H1 (cell line): ENCODE measurements at regions not wholly inside any gene's neighbourhood (a gene's known extent, or its start where the extent isn't known, plus 50 kb on each side); places are given as distances from the start of the nearest gene placed in this dataset.

ENCODE experiments used
- CTCF ChIA-PET: fragments of 300-600 bp; sonication (Branson Sonifier 250); formaldehyde crosslinking; loops from one replicate; lab custom pipeline; 2021; ENCODE audit not compliant: partially characterized antibody; lab: Charles Lee
- POLR2A ChIA-PET: fragments of 300-600 bp; sonication (Branson Sonifier 250); formaldehyde crosslinking; loops from one replicate; lab custom pipeline; 2021; ENCODE audit warnings: inconsistent platforms; ENCODE audit not compliant: partially characterized antibody; lab: Charles Lee
- DNase-seq, 2 experiments: peaks; one replicate each; pipeline versions ENCODE4 v3.0.0 to v3.0.0-alpha.2; 2010 to 2022; ENCODE audit warnings: low spot score in 2 of 2, low read depth in 1 of 2, mixed read lengths in 1 of 2
- FAIRE-seq: peaks from 2 replicates; lab custom pipeline; 2011; peaks lifted over from hg19 to GRCh38; lab: Jason Lieb, UNC
- H2AFZ ChIP-seq: 2 replicates; pipeline ENCODE4 v1.8.1; 2012; ENCODE audit warnings: low read length, inconsistent platforms
- H2AK5ac ChIP-seq: 2 replicates; pipeline ENCODE4 v1.6.1; 2013; ENCODE audit warnings: low read depth, low read length
- H2BK120ac ChIP-seq: replicated peaks from 2 replicates; pipeline ENCODE3; 2013; ENCODE audit warnings: low read depth, low read length, inconsistent platforms
- H2BK12ac ChIP-seq: 2 replicates; pipeline ENCODE4 v1.6.1; 2013; ENCODE audit warnings: low read depth, low read length
- H2BK15ac ChIP-seq: 2 replicates; pipeline ENCODE4 v1.6.1; 2013; ENCODE audit warnings: low read length
- H2BK20ac ChIP-seq: 2 replicates; pipeline ENCODE4 v1.6.1; 2013; ENCODE audit warnings: low read length
- H2BK5ac ChIP-seq: 2 replicates; pipeline ENCODE4 v1.6.1; 2013; ENCODE audit warnings: low read depth, low read length
- H3K14ac ChIP-seq: 2 replicates; pipeline ENCODE4 v1.6.1; 2013; ENCODE audit warnings: inconsistent platforms; ENCODE audit not compliant: insufficient read length
- H3K18ac ChIP-seq: 2 replicates; pipeline ENCODE4 v1.6.1; 2013; ENCODE audit warnings: low read length; ENCODE audit errors: extremely low read depth
- H3K23ac ChIP-seq: 2 replicates; pipeline ENCODE4 v1.6.1; 2013; ENCODE audit warnings: inconsistent platforms; ENCODE audit not compliant: insufficient read length
- H3K23me2 ChIP-seq: 2 replicates; pipeline ENCODE4 v1.6.1; 2013; ENCODE audit warnings: low read depth, low read length
- H3K27ac ChIP-seq: 2 replicates; pipeline ENCODE4 v1.6.1; 2011; ENCODE audit warnings: low read depth, low read length, inconsistent platforms
- H3K27me3 ChIP-seq, 4 experiments: replicated peaks in 1 of 4; 1 replicate in 1 of 4; 2 replicates in 3 of 4; pipeline versions ENCODE4 v1.6.1 to v1.8.1; 2011 to 2013; ENCODE audit warnings: low read length in 3 of 4, mild to moderate bottlenecking in 3 of 4, inconsistent platforms in 2 of 4, mixed read lengths in 2 of 4, moderate library complexity in 1 of 4; ENCODE audit not compliant: control insufficient read depth in 3 of 4, insufficient read depth in 3 of 4; ENCODE audit errors: extremely low read depth in 1 of 4
- H3K36me3 ChIP-seq, 4 experiments: 2 replicates each; pipeline versions ENCODE4 v1.6.1 to v1.8.1; 2011 to 2013; ENCODE audit warnings: mild to moderate bottlenecking in 4 of 4, low read length in 3 of 4, moderate library complexity in 2 of 4, control low read depth in 1 of 4, inconsistent platforms in 1 of 4; ENCODE audit not compliant: insufficient read depth in 4 of 4, control insufficient read depth in 2 of 4
- H3K4ac ChIP-seq: replicated peaks from 2 replicates; pipeline ENCODE3; 2013; ENCODE audit warnings: low read length, low read depth, mixed read lengths, inconsistent platforms; ENCODE audit not compliant: insufficient read length
- H3K4me1 ChIP-seq, 4 experiments: replicated peaks in 1 of 4; 1 replicate in 1 of 4; 2 replicates in 3 of 4; pipeline versions ENCODE4 v1.6.1 to v1.8.1; 2011 to 2013; ENCODE audit warnings: low read length in 3 of 4, inconsistent platforms in 2 of 4, mixed read lengths in 1 of 4; ENCODE audit not compliant: insufficient read depth in 4 of 4, control insufficient read depth in 3 of 4
- H3K4me2 ChIP-seq, 2 experiments: 2 replicates each; pipeline versions ENCODE4 v1.6.1 to v1.8.1; 2011 to 2013; ENCODE audit warnings: low read depth in 2 of 2, low read length in 2 of 2, control low read depth in 1 of 2, inconsistent platforms in 1 of 2, mild to moderate bottlenecking in 1 of 2; ENCODE audit not compliant: insufficient read depth in 1 of 2
- H3K4me3 ChIP-seq, 4 experiments: fragments of 200-600, 300-600 bp in 1 of 4; sonication (generic), shearing (Covaris generic), sonication (Bioruptor Twin) in 1 of 4; 2 replicates each; pipeline versions ENCODE4 v1.5.1 to v1.8.1; 2011 to 2016; ENCODE audit warnings: low read length in 4 of 4, low read depth in 3 of 4, control low read depth in 2 of 4, inconsistent platforms in 2 of 4, mild to moderate bottlenecking in 2 of 4, mixed read lengths in 1 of 4, moderate library complexity in 1 of 4; ENCODE audit not compliant: insufficient read depth in 2 of 4; ENCODE audit errors: extremely low read depth in 1 of 4
- H3K56ac ChIP-seq: replicated peaks from 2 replicates; pipeline ENCODE3; 2013; ENCODE audit warnings: low read depth, mild to moderate bottlenecking, mixed read lengths, low read length, inconsistent platforms; ENCODE audit not compliant: insufficient read length
- H3K79me1 ChIP-seq: 2 replicates; pipeline ENCODE4 v1.6.1; 2013; ENCODE audit warnings: low read depth, low read length, control low read depth
- H3K79me2 ChIP-seq, 2 experiments: 2 replicates each; pipeline versions ENCODE4 v1.6.1 to v1.8.1; 2012 to 2013; ENCODE audit warnings: low read length in 2 of 2, mild to moderate bottlenecking in 2 of 2, inconsistent platforms in 1 of 2; ENCODE audit not compliant: insufficient read depth in 2 of 2, control insufficient read depth in 1 of 2
- H3K9ac ChIP-seq, 4 experiments: replicated peaks in 1 of 4; 1 replicate in 1 of 4; 2 replicates in 3 of 4; pipeline versions ENCODE4 v1.6.1 to v1.8.1; 2011 to 2013; ENCODE audit warnings: low read depth in 3 of 4, low read length in 3 of 4, control low read depth in 2 of 4, mild to moderate bottlenecking in 2 of 4, moderate library complexity in 2 of 4, inconsistent platforms in 1 of 4; ENCODE audit errors: extremely low read depth in 1 of 4
- H3K9me3 ChIP-seq, 2 experiments: 2 replicates each; pipeline versions ENCODE4 v1.6.1 to v1.8.1; 2012 to 2013; ENCODE audit warnings: mild to moderate bottlenecking in 2 of 2, moderate library complexity in 2 of 2, control low read depth in 1 of 2, inconsistent platforms in 1 of 2, low read depth in 1 of 2, low read length in 1 of 2, mixed read lengths in 1 of 2; ENCODE audit not compliant: insufficient read depth in 2 of 2
- H4K20me1 ChIP-seq, 2 experiments: replicated peaks in 1 of 2; 2 replicates each; pipeline versions ENCODE3 to v1.8.1; 2011 to 2013; ENCODE audit warnings: inconsistent platforms in 2 of 2, low read length in 2 of 2, mild to moderate bottlenecking in 1 of 2; ENCODE audit not compliant: insufficient read depth in 2 of 2, control insufficient read depth in 1 of 2
- H4K5ac ChIP-seq: 2 replicates; pipeline ENCODE4 v1.6.1; 2013; ENCODE audit warnings: low read length, low read depth, mixed read lengths, inconsistent platforms; ENCODE audit not compliant: insufficient read length
- H4K8ac ChIP-seq: 2 replicates; pipeline ENCODE4 v1.8.0; 2013; ENCODE audit warnings: mild to moderate bottlenecking, moderate library complexity, low read length, inconsistent platforms; ENCODE audit not compliant: insufficient read depth; ENCODE audit errors: extremely low read depth
- H4K91ac ChIP-seq: replicated peaks from 2 replicates; pipeline ENCODE3; 2013; ENCODE audit warnings: low read length, mixed read lengths, inconsistent platforms; ENCODE audit not compliant: insufficient read length
- MAX ChIP-seq: IDR thresholded peaks from 2 replicates; pipeline ENCODE4 v1.6.1; 2012; ENCODE audit warnings: inconsistent platforms
- SAP30 ChIP-seq: fragments of 300-600 bp; sonication (generic); IDR thresholded peaks from 2 replicates; pipeline ENCODE4 v1.7.1; 2012; ENCODE audit warnings: low read length, moderate library complexity, mild to moderate bottlenecking, inconsistent platforms; ENCODE audit not compliant: insufficient read depth, insufficient replicate concordance
- SUZ12 ChIP-seq: fragments of 200-600 bp; sonication (generic); IDR thresholded peaks from 2 replicates; pipeline ENCODE4 v1.6.1; 2012; ENCODE audit warnings: mild to moderate bottlenecking, inconsistent platforms, low read length, moderate library complexity, mixed read lengths
- WGBS, 2 experiments: shearing (Covaris generic) in 1 of 2; methylation state at CpG; one replicate each; pipeline versions ENCODE4 v1.1.6 to v1.1.7; 2013 to 2015; ENCODE audit warnings: low lambda C conversion rate in 2 of 2, mixed read lengths in 2 of 2, inconsistent platforms in 1 of 2, low coverage in 1 of 2, missing lambda C conversion rate in 1 of 2; ENCODE audit not compliant: insufficient replicate concordance in 2 of 2, insufficient coverage in 1 of 2, insufficient read length in 1 of 2; ENCODE audit errors: extremely low coverage in 1 of 2, missing lambda C conversion rate in 1 of 2; 5-methylcytosine and 5-hydroxymethylcytosine counted together

DNA sequence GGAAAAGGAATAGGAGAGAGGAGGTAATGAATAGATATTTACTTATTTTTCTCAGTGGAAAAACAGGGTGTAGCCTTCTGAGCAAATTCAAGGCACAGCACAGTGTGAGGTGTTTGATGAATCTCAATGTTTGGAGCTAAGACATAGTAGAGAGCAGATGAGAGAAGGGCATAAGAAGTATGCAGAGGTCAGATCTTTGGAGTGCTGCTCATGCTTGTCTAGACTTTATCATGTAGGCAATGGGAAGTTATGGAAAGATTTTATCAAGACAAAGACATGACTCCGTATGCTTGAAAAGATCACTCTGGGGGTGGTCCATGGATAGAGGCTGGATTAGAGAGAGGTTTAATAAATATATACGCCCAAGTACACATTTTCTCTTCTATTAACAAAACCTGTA is 217.0 kb upstream of the CNR1 start:
- Histone ChIP-seq H3K79me1 (no peaks in the 10 kb centered on the region), H4K91ac (no peak overlapping the region), H2AFZ (no peak overlapping the region), H3K23ac (no peak overlapping the region), H4K20me1 (no peaks in the 10 kb centered on the region), H3K27ac (no peak overlapping the region), H3K18ac (no peak overlapping the region; the same call in 1 of the 2 replicates), H2BK12ac (no peak overlapping the region), H3K4me1 (peaks cover 0 to 6% (median 3%) of the 10 kb centered on the region in 4 experiments; a peak in 3 of 7 replicates), H2BK15ac (no peak overlapping the region), H3K23me2 (no peaks in the 10 kb centered on the region), H2BK5ac (no peak overlapping the region), H2BK120ac (no peak overlapping the region), H4K8ac (no peak overlapping the region), H3K4ac (no peak overlapping the region), H3K4me2 (no peak overlapping the region), H3K56ac (no peak overlapping the region), H2AK5ac (no peak overlapping the region), H3K36me3 (no peaks in the 10 kb centered on the region), H3K9ac (no peak overlapping the region), H3K9me3 (no peaks in the 10 kb centered on the region), H3K79me2 (no peaks in the 10 kb centered on the region), H4K5ac (no peak overlapping the region), H2BK20ac (no peak overlapping the region), H3K4me3 (no peak overlapping the region), H3K14ac (no peak overlapping the region), H3K27me3 (no peaks in the 10 kb centered on the region)
- WGBS, 2 experiments: 95% methylated on average over 2 of the region's 2 CpGs; no CpG with 5 or more reads in 1 of the 2 experiments
- POLR2A ChIA-PET: no interaction called here
- CTCF ChIA-PET: no interaction called here
- DNase-seq (no peak), FAIRE-seq (no peak)
- no peak for TF ChIP-seq SUZ12
- no peak for TF ChIP-seq MAX
- TF ChIP-seq SAP30: no peak
